Chondrocyte (in vitro differentiated cells): ENCODE measurements at regions not wholly inside any gene's neighbourhood (a gene's known extent, or its start where the extent isn't known, plus 50 kb on each side); places are given as distances from the start of the nearest gene placed in this dataset.

Experiments used
- DNase-seq: peaks from one replicate; pipeline ENCODE4 v3.0.0; 2021; ENCODE audit warnings: mixed read lengths, low spot score
- H3K27ac Mint-ChIP-seq: one replicate; pipeline ENCODE4 v1.8.0; 2021; ENCODE audit warnings: mild to moderate bottlenecking, moderate library complexity, mixed read lengths; ENCODE audit not compliant: unreplicated experiment
- H3K27me3 Mint-ChIP-seq: 2 replicates; pipeline ENCODE4 v1.8.0; 2021; ENCODE audit warnings: low read depth, mixed read lengths
- H3K36me3 Mint-ChIP-seq: 2 replicates; pipeline ENCODE4 v1.8.0; 2021; ENCODE audit warnings: low read depth, mixed read lengths
- H3K4me1 Mint-ChIP-seq: 2 replicates; pipeline ENCODE4 v1.8.0; 2021; ENCODE audit warnings: low read depth, mild to moderate bottlenecking, mixed read lengths
- H3K4me3 Mint-ChIP-seq: one replicate; pipeline ENCODE4 v1.8.0; 2021; ENCODE audit warnings: mild to moderate bottlenecking, moderate library complexity, mixed read lengths; ENCODE audit not compliant: unreplicated experiment
- H3K9me3 Mint-ChIP-seq: 2 replicates; pipeline ENCODE4 v1.8.0; 2021; ENCODE audit warnings: low read depth, mixed read lengths
- CTCF ChIP-seq: fragments of 200-600 bp; sonication (generic); IDR thresholded peaks from 2 replicates; pipeline ENCODE4 v1.5.0; 2021; ENCODE audit warnings: antibody characterized with exemption, mild to moderate bottlenecking, moderate library complexity

GRCh38 chr20:43799741-43800140 lies 72.9 kb upstream of the GTSF1L start:
- H3K4me3 Mint-ChIP-seq, result no peak overlapping the region
- H3K36me3 Mint-ChIP-seq, result peaks cover 2% of the 10 kb centered on the region
- peak overlapping the region; percentile 30 for H3K27ac Mint-ChIP-seq
- H3K9me3 Mint-ChIP-seq, result peaks cover 20% of the 10 kb centered on the region
- peaks cover 31% of the 10 kb centered on the region for H3K27me3 Mint-ChIP-seq
- H3K4me1 Mint-ChIP-seq, result no peaks in the 10 kb centered on the region
- DNase-seq, result no peak
- TF ChIP-seq CTCF, result no peak

- H3K36me3 Mint-ChIP-seq, result peaks cover 2% of the 10 kb centered on the region
- no peak for TF ChIP-seq CTCF
- peaks cover 15% of the 10 kb centered on the region for H3K9me3 Mint-ChIP-seq
- H3K4me3 Mint-ChIP-seq, result no peak overlapping the region
- DNase-seq, result no peak
- H3K27me3 Mint-ChIP-seq, result peaks cover 31% of the 10 kb centered on the region
- H3K27ac Mint-ChIP-seq, result no peak overlapping the region
- no peaks in the 10 kb centered on the region for H3K4me1 Mint-ChIP-seq
Measured at GRCh38 chr20:43799150-43799711, 72.4 kb upstream of the GTSF1L start.

DNA sequence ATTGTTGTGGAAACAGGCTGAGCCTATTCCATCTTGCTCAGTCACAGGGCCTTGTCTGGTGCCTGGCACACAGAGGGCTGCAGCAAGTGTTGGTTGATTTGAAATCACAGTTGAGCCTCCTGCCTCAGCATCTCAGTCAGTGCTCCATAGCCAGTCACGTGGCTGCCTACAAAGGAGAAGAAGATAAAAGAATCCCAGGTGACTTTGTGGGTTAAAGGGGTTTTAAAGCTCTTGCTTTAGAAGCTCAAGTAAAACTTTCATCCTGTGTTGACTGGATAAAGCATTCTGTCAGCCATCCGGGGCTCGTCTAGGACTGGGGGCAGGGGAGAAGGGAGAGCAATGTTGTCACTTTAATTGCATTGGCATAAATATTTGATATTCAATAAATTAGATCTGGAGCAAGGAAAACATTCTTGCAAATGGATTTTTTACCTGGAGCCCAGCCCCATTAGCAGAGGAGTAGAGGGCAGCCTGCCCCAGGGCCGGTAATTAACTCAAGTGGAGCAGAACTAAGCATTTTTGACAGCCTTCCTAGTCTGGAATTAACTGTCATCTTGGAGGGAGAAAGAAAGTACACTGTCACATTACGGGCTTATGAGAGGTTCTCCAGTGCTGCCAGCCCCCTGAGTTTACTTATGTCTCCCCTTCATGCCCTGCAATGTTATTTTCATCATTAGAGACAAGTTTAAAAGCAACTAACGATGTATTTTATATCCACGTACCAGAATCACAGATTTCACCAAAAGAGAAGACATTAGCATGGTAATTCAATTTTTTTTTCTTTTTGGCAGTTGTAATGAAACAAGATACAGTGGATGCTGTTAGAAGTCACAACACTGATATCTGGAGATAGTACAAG lies 71.7 kb upstream of the GTSF1L start:
- Mint-ChIP-seq H3K27ac (no peak overlapping the region), H3K27me3 (peaks cover 31% of the 10 kb centered on the region), H3K4me1 (no peaks in the 10 kb centered on the region), H3K9me3 (peaks cover 12% of the 10 kb centered on the region), H3K4me3 (no peak overlapping the region), H3K36me3 (peaks cover 2% of the 10 kb centered on the region)
- TF ChIP-seq CTCF, result no peak
- no peak for DNase-seq

DNA sequence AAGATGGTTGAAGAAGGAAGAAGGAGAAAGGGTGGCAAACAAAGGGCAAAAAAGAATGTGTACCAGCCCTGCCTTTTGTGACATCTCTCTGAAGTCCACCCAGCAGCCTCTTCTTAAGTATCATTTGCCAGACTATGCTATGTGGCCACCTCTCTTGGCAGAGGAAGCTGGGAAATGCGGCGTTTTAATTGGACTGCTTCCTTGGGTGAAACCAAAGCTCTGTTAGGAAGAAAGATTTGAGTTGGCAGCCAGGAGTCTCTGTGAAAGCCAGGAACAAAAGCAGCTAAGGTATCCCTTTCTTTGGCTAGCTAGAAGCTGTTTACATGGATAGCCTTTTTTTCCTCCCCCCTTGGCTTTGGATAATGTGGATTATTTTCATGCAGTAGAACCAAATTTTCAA lies 67.5 kb upstream of the GTSF1L start:
- H3K36me3 Mint-ChIP-seq, result peaks cover 2% of the 10 kb centered on the region
- H3K4me1 Mint-ChIP-seq, result no peaks in the 10 kb centered on the region
- H3K4me3 Mint-ChIP-seq, result no peak overlapping the region
- H3K27ac Mint-ChIP-seq, result no peak overlapping the region
- peaks cover 13% of the 10 kb centered on the region for H3K9me3 Mint-ChIP-seq
- TF ChIP-seq CTCF, result no peak
- H3K27me3 Mint-ChIP-seq, result peaks cover 29% of the 10 kb centered on the region
- no peak for DNase-seq

DNA sequence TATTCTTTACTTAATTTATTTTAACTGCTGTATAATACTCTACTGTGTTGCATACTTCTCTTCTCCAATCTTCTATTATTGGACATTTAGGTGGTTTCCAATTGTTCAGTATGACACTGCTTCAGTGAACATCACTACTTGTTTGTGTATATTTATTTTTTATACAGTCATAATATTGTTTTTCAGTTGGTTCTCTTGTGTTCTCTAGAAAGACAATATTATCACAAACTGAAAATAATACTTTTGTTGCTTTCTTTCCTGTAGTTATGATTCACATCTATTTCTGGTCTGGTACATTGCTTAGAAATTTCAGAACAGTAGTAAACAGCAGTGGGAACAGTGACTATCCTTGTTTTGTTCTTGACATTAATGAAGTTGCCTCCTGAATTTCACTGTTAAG lies 62.8 kb upstream of the GTSF1L start:
- H3K27me3 Mint-ChIP-seq, result peaks cover 14% of the 10 kb centered on the region
- no peak for TF ChIP-seq CTCF
- H3K4me3 Mint-ChIP-seq, result no peak overlapping the region
- H3K36me3 Mint-ChIP-seq, result no peaks in the 10 kb centered on the region
- no peaks in the 10 kb centered on the region for H3K4me1 Mint-ChIP-seq
- no peak overlapping the region for H3K27ac Mint-ChIP-seq
- H3K9me3 Mint-ChIP-seq, result peaks cover 9% of the 10 kb centered on the region
- DNase-seq, result no peak
